ENCODE measurements at regions not wholly inside any gene's neighbourhood (a gene's known extent, or its start where the extent isn't known, plus 50 kb on each side); places are given as distances from the start of the nearest gene placed in this dataset.
A peak's percentile ranks its signal among the peaks of the same experiment; 100 is the strongest.
"Not testable (repeated sequence)": the region's sequence is repeated elsewhere in the genome, so short reads cannot be mapped to it uniquely, and the experiment has no call there.

DNA sequence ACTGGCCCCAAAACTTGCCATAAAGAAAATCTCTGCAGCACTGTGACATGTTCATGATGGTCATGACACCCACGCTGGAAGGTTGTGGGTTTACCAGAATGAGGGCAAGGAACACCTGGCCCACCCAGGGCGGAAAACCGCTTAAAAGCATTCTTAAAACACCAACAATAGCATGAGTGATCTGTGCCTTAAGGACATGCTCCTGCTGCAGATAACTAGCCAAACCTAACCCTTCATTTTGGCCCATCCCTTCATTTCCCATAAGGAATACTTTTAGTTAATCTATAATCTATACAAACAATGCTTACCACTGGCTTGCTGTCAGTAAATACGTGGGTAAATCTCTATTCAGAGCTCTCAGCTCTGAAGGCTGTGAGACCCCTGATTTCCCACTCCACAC lies 67.6 kb downstream of the FAM50B start:
- not testable (repeated sequence) for H3K79me2 ChIP-seq (ENCODE audit: control insufficient read depth, insufficient read depth, low read length); H3K9ac ChIP-seq (ENCODE audit: low read length); H3K56ac ChIP-seq (ENCODE audit: low read length); H3K4me1 ChIP-seq (ENCODE audit: control insufficient read depth, low read depth, low read length); H2BK5ac ChIP-seq (ENCODE audit: low read length); H3K79me1 ChIP-seq (ENCODE audit: low read length); H2AK5ac ChIP-seq (ENCODE audit: low read length); H3K18ac ChIP-seq (ENCODE audit: low read length); H3K4me2 ChIP-seq (ENCODE audit: low read length); H4K5ac ChIP-seq (ENCODE audit: low read length); H3K27me3 ChIP-seq (ENCODE audit: insufficient read depth, low read length, poor library complexity); H3K36me3 ChIP-seq (ENCODE audit: control insufficient read depth, insufficient read depth, low read length); H3K23ac ChIP-seq (ENCODE audit: low read length); H4K8ac ChIP-seq (ENCODE audit: low read depth, low read length); H2BK15ac ChIP-seq (replicated peaks; ENCODE audit: low read depth); H3K27ac ChIP-seq (ENCODE audit: low read depth, low read length); H3K4me3 ChIP-seq (ENCODE audit: low read length); DNase-seq; H3K4ac ChIP-seq (ENCODE audit: low read depth, low read length); H2BK120ac ChIP-seq (ENCODE audit: low read depth, low read length)
- WGBS (ENCODE audit: extremely low coverage, insufficient coverage, low lambda C conversion rate): no CpG with 5 or more reads among the region's 4 CpGs

DNA sequence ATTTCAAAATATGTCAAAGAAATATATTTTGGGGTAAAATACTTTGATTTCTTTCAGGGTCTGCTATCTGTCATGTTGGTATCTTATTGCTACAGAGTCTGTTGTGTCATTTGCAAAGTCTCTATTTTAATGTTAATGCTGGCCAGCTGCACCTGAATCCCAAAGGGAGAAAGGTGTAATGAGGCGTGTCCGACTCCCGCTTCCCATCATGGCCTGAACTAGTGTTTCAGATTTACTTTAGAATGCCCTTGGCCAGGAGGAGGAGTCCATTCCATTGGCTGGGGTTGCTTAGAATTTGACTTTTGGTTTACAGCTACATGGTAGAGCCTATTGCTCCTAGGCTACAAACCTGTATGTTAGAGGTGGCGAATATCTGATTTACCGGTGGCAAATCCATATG lies 69.3 kb downstream of the FAM50B start:
- Histone ChIP-seq H3K79me1 (ENCODE audit: low read length) (no peaks in the 10 kb centered on the region), H3K56ac (ENCODE audit: low read length) (no peak overlapping the region), H4K5ac (ENCODE audit: low read length) (no peak overlapping the region), H3K4ac (ENCODE audit: low read depth, low read length) (no peak overlapping the region), H3K9ac (ENCODE audit: low read length) (no peak overlapping the region), H2BK15ac (replicated peaks; ENCODE audit: low read depth) (no peak overlapping the region), H3K27ac (ENCODE audit: low read depth, low read length) (peak overlapping the region; percentile 62), H3K23ac (ENCODE audit: low read length) (no peak overlapping the region), H2BK5ac (ENCODE audit: low read length) (no peak overlapping the region), H3K27me3 (ENCODE audit: insufficient read depth, low read length, poor library complexity) (no peaks in the 10 kb centered on the region), H3K79me2 (ENCODE audit: control insufficient read depth, insufficient read depth, low read length) (no peaks in the 10 kb centered on the region), H3K36me3 (ENCODE audit: control insufficient read depth, insufficient read depth, low read length) (no peaks in the 10 kb centered on the region), H2AK5ac (ENCODE audit: low read length) (peak overlapping the region; percentile 37), H4K8ac (ENCODE audit: low read depth, low read length) (no peak overlapping the region), H3K4me3 (ENCODE audit: low read length) (no peak overlapping the region), H3K4me2 (ENCODE audit: low read length) (no peak overlapping the region), H2BK120ac (ENCODE audit: low read depth, low read length) (no peak overlapping the region), H3K4me1 (ENCODE audit: control insufficient read depth, low read depth, low read length) (peaks cover 4% of the 10 kb centered on the region), H3K18ac (ENCODE audit: low read length) (no peak overlapping the region)
- DNase-seq: no peak
- WGBS (ENCODE audit: extremely low coverage, insufficient coverage, low lambda C conversion rate): no CpG with 5 or more reads among the region's 5 CpGs

DNA sequence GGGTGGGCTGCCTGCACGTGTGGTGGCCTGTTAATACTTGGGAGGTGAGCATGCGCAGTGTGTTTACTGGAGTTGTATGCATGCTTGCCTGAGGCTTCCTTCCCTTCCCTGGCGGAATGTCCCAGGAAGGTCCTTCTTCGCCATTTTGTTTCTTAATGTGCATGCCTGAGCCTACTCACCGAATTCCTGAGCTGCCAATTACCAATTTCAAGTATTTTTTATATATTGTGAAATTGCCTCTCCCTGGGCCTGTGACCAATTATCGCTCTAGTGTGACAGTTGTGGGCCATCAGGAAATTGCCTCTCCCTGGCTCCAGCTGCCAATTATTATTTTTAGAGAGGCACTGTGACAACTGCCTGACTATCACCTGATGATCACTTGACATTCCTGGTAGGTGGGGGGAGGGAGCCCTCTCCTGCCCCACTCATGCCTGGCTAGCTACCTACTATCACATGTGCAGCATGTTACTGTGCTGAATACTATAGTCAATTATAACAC lies 70.0 kb downstream of the FAM50B start:
- Histone ChIP-seq H2BK5ac (ENCODE audit: low read length) (peak overlapping the region; percentile 38), H3K36me3 (ENCODE audit: control insufficient read depth, insufficient read depth, low read length) (no peaks in the 10 kb centered on the region), H4K5ac (ENCODE audit: low read length) (no peak overlapping the region), H3K4ac (ENCODE audit: low read depth, low read length) (peak overlapping the region; percentile 43), H4K8ac (ENCODE audit: low read depth, low read length) (no peak overlapping the region), H3K79me1 (ENCODE audit: low read length) (no peaks in the 10 kb centered on the region), H3K4me3 (ENCODE audit: low read length) (no peak overlapping the region), H3K27me3 (ENCODE audit: insufficient read depth, low read length, poor library complexity) (no peaks in the 10 kb centered on the region), H3K27ac (ENCODE audit: low read depth, low read length) (peak overlapping the region; percentile 62), H3K79me2 (ENCODE audit: control insufficient read depth, insufficient read depth, low read length) (no peaks in the 10 kb centered on the region), H3K18ac (ENCODE audit: low read length) (no peak overlapping the region), H3K4me1 (ENCODE audit: control insufficient read depth, low read depth, low read length) (peaks cover 4% of the 10 kb centered on the region), H3K4me2 (ENCODE audit: low read length) (no peak overlapping the region), H3K9ac (ENCODE audit: low read length) (no peak overlapping the region), H3K56ac (ENCODE audit: low read length) (peak overlapping the region; percentile 29), H2BK120ac (ENCODE audit: low read depth, low read length) (no peak overlapping the region), H3K23ac (ENCODE audit: low read length) (no peak overlapping the region), H2BK15ac (replicated peaks; ENCODE audit: low read depth) (no peak overlapping the region), H2AK5ac (ENCODE audit: low read length) (no peak overlapping the region)
- DNase-seq: peak; percentile 86
- no CpG with 5 or more reads among the region's 6 CpGs for WGBS (ENCODE audit: extremely low coverage, insufficient coverage, low lambda C conversion rate)

DNA sequence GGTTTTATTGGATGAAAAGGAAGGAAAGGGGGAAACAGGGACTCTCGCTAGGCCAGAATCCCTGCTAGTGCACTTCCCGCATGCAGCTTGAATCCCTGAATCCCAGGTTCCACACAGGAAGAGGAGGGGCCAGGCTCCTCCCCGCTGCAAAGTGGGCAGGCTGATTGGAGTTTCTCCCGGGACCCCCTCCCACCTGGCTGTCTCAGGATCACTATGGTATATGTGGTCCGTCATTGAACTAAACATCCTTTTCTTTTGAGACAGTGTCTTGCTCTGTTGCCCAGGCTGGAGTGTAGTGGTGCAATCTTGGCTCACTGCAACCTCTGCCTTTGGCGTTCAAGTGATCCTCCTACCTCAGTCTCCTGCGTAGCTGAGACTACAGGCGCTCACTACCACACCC lies 70.7 kb downstream of the FAM50B start:
- H3K4me3 ChIP-seq (ENCODE audit: low read length): no peak overlapping the region
- peak overlapping the region; percentile 8 for H2BK5ac ChIP-seq (ENCODE audit: low read length)
- H3K27ac ChIP-seq (ENCODE audit: low read depth, low read length): peak overlapping the region; percentile 20
- no peak overlapping the region for H2BK120ac ChIP-seq (ENCODE audit: low read depth, low read length)
- H3K79me1 ChIP-seq (ENCODE audit: low read length): no peaks in the 10 kb centered on the region
- DNase-seq: peak; percentile 68
- H2BK15ac ChIP-seq (replicated peaks; ENCODE audit: low read depth): no peak overlapping the region
- H3K4ac ChIP-seq (ENCODE audit: low read depth, low read length): peak overlapping the region; percentile 20
- no peaks in the 10 kb centered on the region for H3K36me3 ChIP-seq (ENCODE audit: control insufficient read depth, insufficient read depth, low read length)
- no peak overlapping the region for H3K23ac ChIP-seq (ENCODE audit: low read length)
- H4K8ac ChIP-seq (ENCODE audit: low read depth, low read length): no peak overlapping the region
- peak overlapping the region; percentile 54 for H3K56ac ChIP-seq (ENCODE audit: low read length)
- H3K79me2 ChIP-seq (ENCODE audit: control insufficient read depth, insufficient read depth, low read length): no peaks in the 10 kb centered on the region
- H3K9ac ChIP-seq (ENCODE audit: low read length): no peak overlapping the region
- no peak overlapping the region for H3K18ac ChIP-seq (ENCODE audit: low read length)
- peaks cover 4% of the 10 kb centered on the region for H3K4me1 ChIP-seq (ENCODE audit: control insufficient read depth, low read depth, low read length)
- H3K27me3 ChIP-seq (ENCODE audit: insufficient read depth, low read length, poor library complexity): no peaks in the 10 kb centered on the region
- no peak overlapping the region for H2AK5ac ChIP-seq (ENCODE audit: low read length)
- WGBS (ENCODE audit: extremely low coverage, insufficient coverage, low lambda C conversion rate): no CpG with 5 or more reads among the region's 8 CpGs
- H4K5ac ChIP-seq (ENCODE audit: low read length): no peak overlapping the region
- H3K4me2 ChIP-seq (ENCODE audit: low read length): no peak overlapping the region

DNA sequence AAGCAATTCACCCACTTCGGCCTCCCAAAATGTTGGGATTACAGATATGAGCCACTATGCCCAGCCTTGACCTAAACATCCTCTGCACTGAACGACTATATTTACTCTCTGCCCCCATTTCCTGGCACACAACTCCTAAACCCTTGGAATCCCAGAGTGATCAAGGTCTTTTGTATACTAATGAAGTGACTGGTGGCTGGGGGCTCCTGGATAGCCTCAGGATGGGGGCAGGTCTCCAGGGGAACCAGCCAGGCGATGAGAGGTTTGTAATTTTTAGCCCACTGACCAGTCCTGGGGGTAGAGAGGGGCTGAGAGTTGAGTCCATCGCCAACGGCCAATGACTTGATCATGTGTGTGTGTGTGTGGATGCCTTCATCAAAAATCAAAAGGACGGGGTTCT lies 71.1 kb downstream of the FAM50B start:
- DNase-seq: peak; percentile 57
- WGBS (ENCODE audit: extremely low coverage, insufficient coverage, low lambda C conversion rate): no CpG with 5 or more reads among the region's 6 CpGs

DNA sequence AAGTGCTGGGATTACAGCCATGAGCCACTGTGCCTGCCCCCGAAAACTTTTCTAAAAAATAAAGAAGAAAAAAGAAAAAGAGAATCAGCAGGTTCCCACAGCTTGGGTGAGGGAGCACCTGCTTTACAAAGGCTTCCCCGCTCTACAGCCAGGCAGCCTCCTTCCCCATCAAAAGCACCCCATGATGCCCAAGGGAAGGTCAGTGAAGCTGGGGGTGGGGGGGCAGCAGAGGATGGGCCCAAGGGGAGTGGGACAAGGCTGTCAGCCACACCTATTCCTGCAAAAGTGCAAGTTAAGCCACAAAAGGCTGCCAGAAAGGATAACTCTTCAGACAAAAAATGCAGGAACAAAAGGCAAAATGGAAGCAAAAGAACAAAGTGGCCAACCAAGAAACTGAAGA lies 72.5 kb downstream of the FAM50B start:
- H3K23ac ChIP-seq (ENCODE audit: low read length): no peak overlapping the region
- no CpG with 5 or more reads among the region's 2 CpGs for WGBS (ENCODE audit: extremely low coverage, insufficient coverage, low lambda C conversion rate)
- H2BK5ac ChIP-seq (ENCODE audit: low read length): no peak overlapping the region

More for the DNA sequence above, 71.1 kb downstream of the FAM50B start:
- Histone ChIP-seq H2BK120ac (ENCODE audit: low read depth, low read length) (no peak overlapping the region), H3K18ac (ENCODE audit: low read length) (no peak overlapping the region), H3K27ac (ENCODE audit: low read depth, low read length) (peak overlapping the region; percentile 20), H3K56ac (ENCODE audit: low read length) (peak overlapping the region; percentile 54), H2BK15ac (replicated peaks; ENCODE audit: low read depth) (no peak overlapping the region), H3K36me3 (ENCODE audit: control insufficient read depth, insufficient read depth, low read length) (no peaks in the 10 kb centered on the region), H3K4me3 (ENCODE audit: low read length) (no peak overlapping the region), H3K79me1 (ENCODE audit: low read length) (no peaks in the 10 kb centered on the region), H3K23ac (ENCODE audit: low read length) (no peak overlapping the region), H3K9ac (ENCODE audit: low read length) (no peak overlapping the region), H3K4me1 (ENCODE audit: control insufficient read depth, low read depth, low read length) (peaks cover 4% of the 10 kb centered on the region), H4K5ac (ENCODE audit: low read length) (no peak overlapping the region), H3K79me2 (ENCODE audit: control insufficient read depth, insufficient read depth, low read length) (no peaks in the 10 kb centered on the region), H3K27me3 (ENCODE audit: insufficient read depth, low read length, poor library complexity) (no peaks in the 10 kb centered on the region), H4K8ac (ENCODE audit: low read depth, low read length) (no peak overlapping the region), H3K4me2 (ENCODE audit: low read length) (no peak overlapping the region), H3K4ac (ENCODE audit: low read depth, low read length) (peak overlapping the region; percentile 20), H2AK5ac (ENCODE audit: low read length) (no peak overlapping the region), H2BK5ac (ENCODE audit: low read length) (no peak overlapping the region)

More for the DNA sequence above, 72.5 kb downstream of the FAM50B start:
- Histone ChIP-seq H2AK5ac (ENCODE audit: low read length) (no peak overlapping the region), H3K4me3 (ENCODE audit: low read length) (no peak overlapping the region), H3K18ac (ENCODE audit: low read length) (no peak overlapping the region), H3K4me1 (ENCODE audit: control insufficient read depth, low read depth, low read length) (peaks cover 4% of the 10 kb centered on the region), H4K5ac (ENCODE audit: low read length) (no peak overlapping the region), H3K27me3 (ENCODE audit: insufficient read depth, low read length, poor library complexity) (no peaks in the 10 kb centered on the region), H3K56ac (ENCODE audit: low read length) (no peak overlapping the region), H3K79me1 (ENCODE audit: low read length) (no peaks in the 10 kb centered on the region), H3K9ac (ENCODE audit: low read length) (no peak overlapping the region), H2BK15ac (replicated peaks; ENCODE audit: low read depth) (no peak overlapping the region), H3K79me2 (ENCODE audit: control insufficient read depth, insufficient read depth, low read length) (no peaks in the 10 kb centered on the region), H3K36me3 (ENCODE audit: control insufficient read depth, insufficient read depth, low read length) (no peaks in the 10 kb centered on the region), H3K4ac (ENCODE audit: low read depth, low read length) (no peak overlapping the region), H2BK120ac (ENCODE audit: low read depth, low read length) (no peak overlapping the region), H3K27ac (ENCODE audit: low read depth, low read length) (no peak overlapping the region), H3K4me2 (ENCODE audit: low read length) (no peak overlapping the region), H4K8ac (ENCODE audit: low read depth, low read length) (no peak overlapping the region)
- DNase-seq: no peak
